Activated CD8-positive, alpha-beta memory T cell treated with anti-CD3 and anti-CD28 coated beads for 48 hours (primary cell): ENCODE measurements at regions not wholly inside any gene's neighbourhood (a gene's known extent, or its start where the extent isn't known, plus 50 kb on each side); places are given as distances from the start of the nearest gene placed in this dataset.

Source experiments
- DNase-seq, 3 experiments: peaks; one replicate each; pipeline ENCODE4 v3.0.0-alpha.2; 2020; ENCODE audit warnings: low read depth in 2 of 3, low spot score in 2 of 3

DNA sequence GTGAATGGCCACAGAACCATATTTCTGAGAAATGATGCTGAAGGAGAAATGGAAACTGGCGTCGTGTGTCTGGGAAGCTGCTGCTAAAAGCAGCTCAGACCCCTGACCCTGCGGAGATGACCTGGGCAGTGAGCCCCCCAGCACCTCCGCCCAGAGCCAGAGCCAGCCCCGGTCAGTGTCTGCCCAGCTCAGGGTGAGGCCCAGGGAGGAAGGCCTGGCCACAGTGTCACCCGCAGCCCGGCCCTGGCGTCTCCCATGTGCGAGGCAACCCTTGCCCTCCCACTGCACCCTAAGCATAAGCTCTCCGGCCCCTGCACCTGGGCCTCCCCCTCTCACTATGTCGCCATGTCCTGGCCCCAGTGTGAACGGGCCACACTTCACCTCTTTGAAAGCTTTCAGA is 502.8 kb downstream of the EIPR1 start:
- DNase-seq, result no peak

DNA sequence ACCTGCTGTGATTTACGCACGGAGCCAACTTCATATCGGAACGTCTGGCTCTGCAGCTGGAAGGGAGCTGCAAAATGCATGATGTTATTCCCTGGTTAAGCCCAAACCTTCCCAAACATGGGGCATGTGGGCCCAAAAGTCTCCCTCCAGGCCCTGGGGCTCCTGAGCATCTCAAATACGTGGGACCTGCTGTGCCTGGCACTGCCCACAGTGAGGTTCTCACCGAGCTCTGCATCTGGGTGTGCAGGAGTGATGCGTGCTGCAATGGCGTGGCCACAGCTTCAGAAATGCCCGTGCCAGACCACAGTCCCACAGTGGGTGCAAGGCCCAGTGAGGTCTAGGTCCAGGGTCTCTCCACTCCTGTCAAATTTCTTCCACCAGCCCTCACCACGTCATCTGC is 503.3 kb downstream of the EIPR1 start:
- DNase-seq, result no peak

- no peak for DNase-seq
Observed at GRCh38 chr2:2873450-2873811, 504.2 kb downstream of the EIPR1 start.

DNA sequence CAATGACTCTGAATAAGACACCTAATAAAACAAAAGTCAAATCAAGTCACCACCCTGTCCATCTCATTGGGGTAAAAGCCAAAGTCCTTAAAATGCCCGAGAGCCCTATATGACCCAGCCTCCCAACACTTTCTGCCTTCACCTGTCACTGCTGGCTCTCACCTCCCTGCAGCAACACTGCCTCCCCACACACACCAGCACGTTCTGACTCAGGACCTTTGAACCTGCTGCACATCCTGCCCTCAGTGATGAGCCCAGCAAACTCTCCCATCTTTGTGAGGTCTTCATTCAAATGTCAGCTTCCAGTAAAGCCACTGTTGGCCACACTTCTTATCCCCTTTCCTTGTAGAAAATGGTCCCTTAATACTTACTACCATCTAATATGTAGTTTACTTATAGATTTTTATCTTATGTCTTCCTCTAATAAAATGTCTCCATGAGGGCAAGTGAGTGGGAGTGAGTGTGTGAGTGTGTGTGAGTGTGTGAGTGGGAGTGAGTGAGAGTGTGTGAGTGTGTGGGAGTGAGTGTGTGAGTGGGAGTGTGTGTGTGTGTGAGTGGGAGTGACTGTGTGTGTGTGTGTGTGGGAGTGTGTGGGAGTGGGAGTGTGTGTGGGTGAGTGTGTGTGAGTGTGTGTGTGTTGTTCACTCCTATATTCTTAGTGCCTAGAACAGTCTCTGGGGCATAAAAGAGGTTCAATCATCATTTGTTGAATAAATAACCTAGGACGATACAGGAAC is 504.7 kb downstream of the EIPR1 start:
- DNase-seq, result no peak

DNA sequence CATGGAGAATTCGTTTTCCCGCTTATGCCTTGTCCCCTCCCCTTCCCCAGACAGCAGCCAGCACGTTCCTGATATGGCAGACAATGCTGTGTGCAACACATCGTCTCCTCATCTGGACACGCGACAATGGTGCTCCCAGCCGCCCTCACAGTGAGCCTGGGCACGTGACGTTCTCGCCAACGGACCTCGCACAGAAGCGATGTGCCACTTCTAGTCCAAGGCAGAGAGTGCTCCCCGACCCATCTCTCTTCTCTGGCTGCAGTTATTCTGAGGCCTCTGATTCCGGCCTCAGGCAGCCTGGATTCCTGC is 505.4 kb downstream of the EIPR1 start:
- no peak for DNase-seq

DNA sequence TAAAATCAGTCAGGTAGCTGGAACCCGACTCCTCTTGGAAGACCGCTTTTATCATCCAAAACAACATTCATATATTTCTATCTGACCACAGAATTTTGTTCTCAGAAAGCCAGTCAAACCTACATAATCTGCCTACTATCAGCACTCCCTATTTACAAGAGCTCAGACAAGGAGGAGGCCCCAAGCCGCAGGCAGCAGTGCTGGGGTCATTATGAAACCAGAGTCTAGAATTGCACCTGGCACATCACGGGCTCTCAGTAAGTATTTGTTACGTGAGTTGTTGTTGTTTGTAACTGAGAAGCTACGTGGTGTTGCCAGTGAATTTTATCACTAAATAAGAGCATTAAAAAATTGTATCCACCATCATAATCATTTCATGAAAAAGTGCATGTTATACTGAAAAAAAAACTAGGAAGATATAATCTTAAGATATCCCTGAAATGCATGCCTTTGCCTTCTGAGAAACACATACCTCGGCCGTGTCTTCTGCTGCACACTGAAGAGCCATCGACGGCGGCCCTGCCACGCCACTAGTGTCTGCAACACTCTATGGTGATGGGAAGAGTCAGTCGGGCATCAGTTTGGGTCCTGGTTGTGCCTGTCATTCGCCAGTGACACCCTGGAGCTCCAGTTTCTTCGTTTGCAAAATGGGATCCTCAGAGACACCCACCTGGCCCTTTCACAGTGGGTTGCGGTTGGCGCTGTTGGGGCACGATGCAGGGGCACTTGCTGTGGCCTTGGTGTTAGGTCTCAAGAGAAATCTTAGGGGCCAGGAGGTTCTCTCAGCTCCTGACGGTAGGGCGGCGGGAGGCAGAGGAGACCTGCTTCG is 505.9 kb downstream of the EIPR1 start:
- DNase-seq, result no peak

DNA sequence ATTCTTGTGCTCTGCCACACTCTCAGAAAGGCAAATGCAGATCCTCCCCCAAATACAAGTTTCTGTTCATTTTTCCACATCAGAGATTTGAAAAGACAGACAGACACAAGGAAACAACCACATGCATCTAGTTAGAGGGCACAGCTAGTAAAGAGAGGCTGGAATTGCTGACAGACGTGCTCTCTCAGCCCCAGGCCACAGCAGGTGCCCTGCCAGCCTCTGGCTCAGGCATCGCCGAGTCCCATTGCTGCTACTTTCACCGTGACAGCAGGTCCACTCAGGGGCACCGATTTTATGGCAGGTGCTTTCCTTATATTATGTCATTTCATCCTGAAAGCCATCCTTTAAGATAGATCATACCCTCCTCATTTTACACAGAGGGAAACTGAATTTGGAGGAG is 507.5 kb downstream of the EIPR1 start:
- no peak for DNase-seq

DNA sequence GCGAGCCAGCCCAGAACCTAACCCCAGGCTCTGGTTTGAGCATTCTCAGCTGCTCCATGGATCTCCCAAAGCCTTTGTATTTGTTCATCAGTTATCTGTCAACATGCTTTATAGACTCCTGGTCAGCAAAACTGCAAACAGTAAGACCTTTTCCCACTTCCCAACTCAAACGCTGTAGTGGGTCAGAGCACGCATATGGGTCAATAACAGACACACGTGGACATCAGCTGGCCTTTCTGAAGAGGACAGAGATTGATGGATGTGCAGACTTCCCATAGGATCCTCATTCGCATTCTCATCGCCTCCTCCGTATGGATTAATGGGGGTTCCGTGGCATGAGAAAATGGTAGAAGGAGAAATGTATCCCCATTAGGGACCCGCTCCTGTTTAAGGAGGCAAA is 508.1 kb downstream of the EIPR1 start:
- DNase-seq, result no peak

DNA sequence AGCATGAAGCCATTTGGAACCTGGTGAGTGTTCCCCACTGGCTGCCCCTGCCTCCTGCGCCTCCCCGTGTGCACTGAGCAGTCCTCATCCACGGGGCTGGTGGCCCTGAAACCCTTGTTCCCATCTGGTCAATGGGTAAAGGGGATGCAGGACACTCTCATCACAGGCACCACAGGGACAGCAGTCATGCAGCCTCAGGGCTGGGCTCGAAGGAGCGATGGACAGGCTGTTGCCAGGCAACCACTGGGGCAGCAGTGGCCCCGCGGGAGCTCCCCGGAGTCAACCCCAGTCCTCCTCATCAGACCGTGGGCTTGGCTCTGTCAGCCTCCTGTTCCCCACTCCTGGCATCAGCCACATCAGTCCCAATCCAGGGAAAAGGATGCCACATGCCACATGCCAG is 509.5 kb downstream of the EIPR1 start:
- no peak for DNase-seq

GRCh38 chr2:2867397-2867979 is 510.1 kb downstream of the EIPR1 start:
- no peak for DNase-seq

DNA sequence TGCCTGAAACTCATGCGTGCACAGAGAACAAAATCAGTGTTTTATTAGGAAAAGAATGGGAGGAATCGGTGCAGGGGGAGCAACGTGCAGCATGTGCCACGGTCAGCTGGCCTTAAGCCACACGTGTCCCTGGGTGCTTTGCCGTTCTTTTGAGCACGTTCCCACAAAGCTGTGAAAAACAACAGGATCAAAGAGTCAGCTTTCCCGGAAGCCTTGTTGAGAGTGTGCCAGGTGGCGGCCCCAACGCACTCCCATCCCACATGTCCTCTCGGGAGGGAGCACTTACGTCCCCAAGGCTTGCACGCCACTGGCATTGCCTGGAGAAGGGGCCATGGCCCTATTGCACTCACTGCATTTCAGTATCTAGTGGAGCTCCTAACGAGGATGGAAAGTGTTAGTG is 511.2 kb downstream of the EIPR1 start:
- no peak for DNase-seq

DNA sequence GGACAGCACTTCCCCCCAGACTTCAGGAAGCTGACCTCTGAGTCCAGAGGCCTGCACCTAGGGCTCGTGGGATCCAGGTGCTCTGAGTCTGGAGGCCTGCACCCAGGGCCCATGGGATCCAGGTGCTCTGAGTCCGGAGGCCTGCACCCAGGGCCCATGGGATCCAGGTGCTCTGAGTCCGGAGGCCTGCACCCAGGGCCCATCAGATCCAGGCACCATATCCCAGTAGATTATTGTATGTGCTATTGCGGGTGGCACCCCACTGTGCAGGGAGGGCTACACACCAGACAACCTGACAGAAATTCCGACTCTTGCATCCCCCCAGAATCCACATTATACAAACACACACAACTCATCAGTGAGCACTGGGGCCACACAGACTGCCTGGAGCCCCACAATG is 515.2 kb downstream of the EIPR1 start:
- no peak for DNase-seq

DNA sequence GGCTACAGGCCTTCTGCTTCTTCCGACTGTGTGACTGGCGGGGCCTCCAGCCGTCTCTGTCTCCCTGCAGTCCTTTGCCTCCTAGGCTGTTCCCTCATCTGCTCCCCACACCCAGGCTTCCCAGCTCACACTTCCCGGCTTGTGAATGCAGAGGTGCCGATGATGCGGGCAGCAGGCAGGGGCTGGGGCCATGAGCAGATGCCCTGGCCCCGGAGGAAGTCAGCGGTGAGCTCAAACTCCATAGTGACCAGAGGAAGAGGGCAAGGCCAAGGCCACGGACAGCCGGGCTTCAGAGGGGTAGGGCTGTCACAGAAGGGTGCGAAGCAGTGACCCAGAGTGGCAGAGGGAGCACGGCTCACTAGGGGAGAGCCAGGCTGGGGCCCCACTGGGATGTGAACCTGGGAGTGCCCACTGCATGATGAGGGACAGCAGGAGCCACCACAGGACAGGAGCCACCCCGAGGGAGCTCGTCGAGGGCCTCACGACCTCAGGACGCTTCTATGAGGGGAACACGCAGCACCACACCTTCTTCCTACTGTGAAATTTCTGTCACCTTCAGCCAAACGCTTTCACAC is 515.9 kb downstream of the EIPR1 start:
- no peak for DNase-seq

DNA sequence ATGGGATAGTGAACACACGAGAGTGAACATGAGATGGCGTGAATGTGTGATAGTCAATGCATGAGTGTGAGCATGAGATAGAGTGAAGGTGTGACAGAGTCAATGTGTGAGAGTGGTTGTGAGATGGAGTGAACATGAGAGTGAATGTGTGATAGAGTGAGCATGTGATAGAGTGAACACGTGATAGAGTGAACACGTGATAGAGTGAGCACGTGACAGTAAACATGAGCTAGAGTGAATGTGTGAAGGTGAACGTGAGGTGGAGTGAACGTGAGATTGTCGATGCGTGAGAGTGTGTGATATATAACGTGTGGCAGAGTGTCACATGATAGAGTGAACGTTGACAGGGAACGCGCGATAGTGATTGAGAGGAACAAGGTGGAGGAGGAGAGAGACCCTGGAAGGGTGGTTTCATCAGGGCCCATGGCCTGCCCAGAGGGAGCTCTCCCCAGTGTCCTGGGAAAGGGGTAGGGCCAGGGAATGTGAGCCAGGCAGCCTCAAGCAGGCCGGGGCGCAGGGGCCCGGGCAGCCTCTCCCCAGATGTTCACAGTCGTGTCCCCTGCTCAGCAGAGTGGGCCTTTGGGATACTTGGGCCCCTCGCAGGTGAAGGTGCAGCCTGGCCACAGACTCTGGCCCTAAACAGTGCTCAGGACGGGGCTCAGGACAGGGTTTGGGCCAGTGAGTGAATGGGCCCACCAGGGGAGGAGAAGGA is 516.9 kb downstream of the EIPR1 start:
- no peak for DNase-seq

DNA sequence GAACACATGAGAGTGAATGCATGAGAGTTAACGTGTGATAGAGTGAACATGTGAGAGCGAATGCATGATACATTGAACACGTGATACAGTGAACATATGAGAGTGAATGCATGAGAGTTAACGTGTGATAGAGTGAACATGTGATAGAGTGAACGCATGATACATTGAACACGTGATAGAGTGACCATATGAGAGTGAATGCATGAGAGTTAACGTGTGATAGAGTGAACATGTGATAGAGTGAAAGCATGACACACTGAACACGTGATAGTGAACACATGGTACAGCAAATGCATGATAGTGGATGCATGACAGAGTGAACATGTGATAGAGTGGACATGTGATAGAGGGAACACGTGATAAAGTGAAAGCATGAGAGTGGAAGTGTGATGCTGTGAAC is 517.9 kb downstream of the EIPR1 start:
- DNase-seq, result no peak

DNA sequence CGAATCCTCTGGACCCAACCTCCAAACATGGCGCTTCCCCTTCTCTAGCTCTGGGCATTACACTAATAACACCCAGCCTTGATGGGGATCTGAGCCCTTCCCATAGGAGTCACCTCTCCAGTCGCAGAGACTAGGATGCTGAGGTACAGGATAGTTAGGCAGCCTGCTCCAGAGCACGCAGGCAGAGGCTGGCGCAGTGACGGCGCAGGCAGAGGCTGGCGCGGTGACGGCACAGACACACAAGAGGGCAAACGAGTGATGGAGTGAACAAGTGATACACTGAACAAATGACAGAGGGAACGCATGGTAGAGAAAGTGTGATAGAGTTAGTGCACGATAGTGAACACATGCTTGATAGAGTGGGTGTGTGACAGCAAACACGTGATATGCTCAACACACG is 518.5 kb downstream of the EIPR1 start:
- DNase-seq, result no peak

DNA sequence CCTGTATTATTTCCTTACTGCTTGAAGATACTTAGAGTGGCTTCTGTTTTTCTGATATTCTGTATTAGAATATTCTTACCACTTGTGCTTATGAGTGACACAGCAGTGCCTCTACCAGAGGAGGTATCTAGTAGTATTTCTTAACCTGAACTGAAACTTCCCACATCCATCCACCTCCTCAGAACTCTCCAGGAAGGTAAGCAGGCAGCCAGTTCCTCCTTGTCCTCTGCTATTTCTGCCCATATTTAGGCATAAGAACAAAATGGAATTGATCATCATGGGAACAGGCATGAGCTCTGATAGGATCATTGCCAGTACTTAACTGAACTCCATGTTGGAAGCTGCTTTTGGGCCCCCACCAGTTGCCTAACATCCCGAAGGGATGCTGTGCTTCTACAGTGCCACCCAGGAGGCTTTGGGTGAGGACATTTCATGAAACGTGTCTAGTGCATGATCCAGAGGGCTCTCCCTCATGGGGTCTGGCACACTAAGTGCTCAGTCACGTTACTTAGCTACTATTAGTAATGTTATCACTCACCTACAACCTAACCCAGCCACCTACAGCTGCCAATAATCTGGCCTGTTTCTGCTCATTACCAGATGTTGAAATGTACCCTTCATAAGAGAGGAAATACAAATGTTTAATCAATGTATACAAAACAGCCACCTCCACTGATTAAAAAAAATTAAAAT is 520.7 kb downstream of the EIPR1 start:
- DNase-seq, result no peak

GRCh38 chr2:2855297-2855696 is 522.3 kb downstream of the EIPR1 start:
- DNase-seq, result no peak

- no peak for DNase-seq
Observed at GRCh38 chr2:2853346-2853745, 522.3 kb upstream of the MYT1L start.

- DNase-seq, result no peak
Observed at GRCh38 chr2:2851806-2852777, 521.0 kb upstream of the MYT1L start.
